ENCODE measurements at regions not wholly inside any gene's neighbourhood (a gene's known extent, or its start where the extent isn't known, plus 50 kb on each side); places are given as distances from the start of the nearest gene placed in this dataset.

DNA sequence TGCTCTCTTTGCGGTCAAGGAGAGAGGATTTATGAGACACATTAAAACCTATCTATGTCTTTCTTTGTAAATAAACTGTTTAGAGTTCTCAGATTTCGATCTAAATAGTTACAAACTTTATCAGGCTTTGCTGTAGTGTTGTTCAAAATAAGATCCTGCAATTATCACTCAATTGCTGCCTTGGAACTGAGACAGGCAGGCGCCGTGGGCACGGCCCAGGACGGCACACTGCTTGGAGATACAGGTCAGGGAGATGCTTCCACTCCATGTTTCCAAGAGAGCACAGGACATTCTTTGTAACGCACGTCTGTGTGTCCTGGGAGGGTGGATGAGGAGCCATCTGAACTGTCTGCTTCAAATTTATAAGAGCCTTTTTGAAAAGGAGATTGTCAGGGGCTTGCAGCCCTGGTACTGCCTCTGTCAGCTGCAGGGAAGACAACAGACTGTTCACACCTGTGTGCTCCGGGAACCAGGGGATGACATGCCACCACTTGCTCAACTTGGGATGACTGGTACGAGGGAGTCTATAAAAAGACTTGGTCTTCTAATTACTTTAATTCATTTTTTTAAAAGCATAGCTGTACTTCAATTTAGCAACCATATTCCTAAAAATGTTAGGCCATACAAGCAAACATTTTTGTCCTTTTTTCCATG lies 472.9 kb upstream of the RUNX1 start:
- TF ChIP-seq RFX5 (IDR thresholded peaks at IDR 0.05; ENCODE audit: low read length) (no peak), TCF12 (IDR thresholded peaks at IDR 0.05) (no peak), EP300 (IDR thresholded peaks at IDR 0.05; ENCODE audit: borderline replicate concordance in 1 of 2, low read depth in 1 of 2, low read length in 1 of 2) (no peak), RCOR1 (IDR thresholded peaks at IDR 0.05; ENCODE audit: low read length) (no peak), NFIC (IDR thresholded peaks at IDR 0.05; ENCODE audit: borderline replicate concordance) (no peak), FOSL2 (IDR thresholded peaks at IDR 0.05; ENCODE audit: borderline replicate concordance, low read depth) (no peak), TEAD4 (IDR thresholded peaks at IDR 0.05; ENCODE audit: borderline replicate concordance, insufficient read depth) (no peak), ELF1 (IDR thresholded peaks at IDR 0.05) (no peak), FOXJ3 (CRISPR knock-in tag; IDR thresholded peaks at IDR 0.05) (no peak), JUND (IDR thresholded peaks at IDR 0.05) (no peak), SMC3 (IDR thresholded peaks at IDR 0.05; ENCODE audit: low read depth, low read length) (no peak), MEF2A (IDR thresholded peaks at IDR 0.05; ENCODE audit: borderline replicate concordance, low read depth) (no peak), GATA2 (CRISPR knock-in tag; IDR thresholded peaks at IDR 0.05) (no peak)
- TF ChIP-seq, protein P1, sequence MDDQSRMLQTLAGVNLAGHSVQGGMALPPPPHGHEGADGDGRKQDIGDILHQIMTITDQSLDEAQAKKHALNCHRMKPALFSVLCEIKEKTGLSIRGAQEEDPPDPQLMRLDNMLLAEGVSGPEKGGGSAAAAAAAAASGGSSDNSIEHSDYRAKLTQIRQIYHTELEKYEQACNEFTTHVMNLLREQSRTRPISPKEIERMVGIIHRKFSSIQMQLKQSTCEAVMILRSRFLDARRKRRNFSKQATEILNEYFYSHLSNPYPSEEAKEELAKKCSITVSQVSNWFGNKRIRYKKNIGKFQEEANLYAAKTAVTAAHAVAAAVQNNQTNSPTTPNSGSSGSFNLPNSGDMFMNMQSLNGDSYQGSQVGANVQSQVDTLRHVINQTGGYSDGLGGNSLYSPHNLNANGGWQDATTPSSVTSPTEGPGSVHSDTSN (IDR thresholded peaks at IDR 0.05), result no peak
- TF ChIP-seq, protein P2, sequence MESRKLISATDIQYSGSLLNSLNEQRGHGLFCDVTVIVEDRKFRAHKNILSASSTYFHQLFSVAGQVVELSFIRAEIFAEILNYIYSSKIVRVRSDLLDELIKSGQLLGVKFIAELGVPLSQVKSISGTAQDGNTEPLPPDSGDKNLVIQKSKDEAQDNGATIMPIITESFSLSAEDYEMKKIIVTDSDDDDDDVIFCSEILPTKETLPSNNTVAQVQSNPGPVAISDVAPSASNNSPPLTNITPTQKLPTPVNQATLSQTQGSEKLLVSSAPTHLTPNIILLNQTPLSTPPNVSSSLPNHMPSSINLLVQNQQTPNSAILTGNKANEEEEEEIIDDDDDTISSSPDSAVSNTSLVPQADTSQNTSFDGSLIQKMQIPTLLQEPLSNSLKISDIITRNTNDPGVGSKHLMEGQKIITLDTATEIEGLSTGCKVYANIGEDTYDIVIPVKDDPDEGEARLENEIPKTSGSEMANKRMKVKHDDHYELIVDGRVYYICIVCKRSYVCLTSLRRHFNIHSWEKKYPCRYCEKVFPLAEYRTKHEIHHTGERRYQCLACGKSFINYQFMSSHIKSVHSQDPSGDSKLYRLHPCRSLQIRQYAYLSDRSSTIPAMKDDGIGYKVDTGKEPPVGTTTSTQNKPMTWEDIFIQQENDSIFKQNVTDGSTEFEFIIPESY (IDR thresholded peaks at IDR 0.05; ENCODE audit: borderline replicate concordance, low read depth), result no peak
- TF ChIP-seq, protein P3, sequence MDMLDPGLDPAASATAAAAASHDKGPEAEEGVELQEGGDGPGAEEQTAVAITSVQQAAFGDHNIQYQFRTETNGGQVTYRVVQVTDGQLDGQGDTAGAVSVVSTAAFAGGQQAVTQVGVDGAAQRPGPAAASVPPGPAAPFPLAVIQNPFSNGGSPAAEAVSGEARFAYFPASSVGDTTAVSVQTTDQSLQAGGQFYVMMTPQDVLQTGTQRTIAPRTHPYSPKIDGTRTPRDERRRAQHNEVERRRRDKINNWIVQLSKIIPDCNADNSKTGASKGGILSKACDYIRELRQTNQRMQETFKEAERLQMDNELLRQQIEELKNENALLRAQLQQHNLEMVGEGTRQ (IDR thresholded peaks at IDR 0.05; ENCODE audit: borderline replicate concordance, low read depth, low read length), result no peak
- TF ChIP-seq, protein P4, sequence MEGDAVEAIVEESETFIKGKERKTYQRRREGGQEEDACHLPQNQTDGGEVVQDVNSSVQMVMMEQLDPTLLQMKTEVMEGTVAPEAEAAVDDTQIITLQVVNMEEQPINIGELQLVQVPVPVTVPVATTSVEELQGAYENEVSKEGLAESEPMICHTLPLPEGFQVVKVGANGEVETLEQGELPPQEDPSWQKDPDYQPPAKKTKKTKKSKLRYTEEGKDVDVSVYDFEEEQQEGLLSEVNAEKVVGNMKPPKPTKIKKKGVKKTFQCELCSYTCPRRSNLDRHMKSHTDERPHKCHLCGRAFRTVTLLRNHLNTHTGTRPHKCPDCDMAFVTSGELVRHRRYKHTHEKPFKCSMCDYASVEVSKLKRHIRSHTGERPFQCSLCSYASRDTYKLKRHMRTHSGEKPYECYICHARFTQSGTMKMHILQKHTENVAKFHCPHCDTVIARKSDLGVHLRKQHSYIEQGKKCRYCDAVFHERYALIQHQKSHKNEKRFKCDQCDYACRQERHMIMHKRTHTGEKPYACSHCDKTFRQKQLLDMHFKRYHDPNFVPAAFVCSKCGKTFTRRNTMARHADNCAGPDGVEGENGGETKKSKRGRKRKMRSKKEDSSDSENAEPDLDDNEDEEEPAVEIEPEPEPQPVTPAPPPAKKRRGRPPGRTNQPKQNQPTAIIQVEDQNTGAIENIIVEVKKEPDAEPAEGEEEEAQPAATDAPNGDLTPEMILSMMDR (IDR thresholded peaks at IDR 0.05), result no peak
- TF ChIP-seq, protein P5, sequence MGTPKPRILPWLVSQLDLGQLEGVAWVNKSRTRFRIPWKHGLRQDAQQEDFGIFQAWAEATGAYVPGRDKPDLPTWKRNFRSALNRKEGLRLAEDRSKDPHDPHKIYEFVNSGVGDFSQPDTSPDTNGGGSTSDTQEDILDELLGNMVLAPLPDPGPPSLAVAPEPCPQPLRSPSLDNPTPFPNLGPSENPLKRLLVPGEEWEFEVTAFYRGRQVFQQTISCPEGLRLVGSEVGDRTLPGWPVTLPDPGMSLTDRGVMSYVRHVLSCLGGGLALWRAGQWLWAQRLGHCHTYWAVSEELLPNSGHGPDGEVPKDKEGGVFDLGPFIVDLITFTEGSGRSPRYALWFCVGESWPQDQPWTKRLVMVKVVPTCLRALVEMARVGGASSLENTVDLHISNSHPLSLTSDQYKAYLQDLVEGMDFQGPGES (IDR thresholded peaks at IDR 0.05; ENCODE audit: low read depth, low read length), result no peak
- no peak overlapping the region for H3K4me2 ChIP-seq
- H4K20me1 ChIP-seq (ENCODE audit: insufficient read depth), result no peaks in the 10 kb centered on the region
- no peaks in the 10 kb centered on the region for H3K36me3 ChIP-seq (replicated peaks in 1 of 2; ENCODE audit: control insufficient read depth in 1 of 2, insufficient read depth in 2 of 2, low read length in 1 of 2)
- no peak overlapping the region for H3K27ac ChIP-seq (ENCODE audit: low read depth in 2 of 2, low read length in 1 of 2)
- H3K4me3 ChIP-seq (ENCODE audit: low read depth in 2 of 2, low read length in 1 of 2), result no peak overlapping the region
- no peak for DNase-seq
- H3K79me2 ChIP-seq (ENCODE audit: insufficient read depth), result no peaks in the 10 kb centered on the region
- H3K27me3 ChIP-seq (ENCODE audit: insufficient read depth), result no peaks in the 10 kb centered on the region
- POLR2A ChIA-PET, result no interaction called here
- no peaks in the 10 kb centered on the region for H3K9me3 ChIP-seq
- CTCF ChIA-PET, result interaction anchor here (0.6 kb wide), 1 partner anchor 14 kb away, joined by 3 read pairs; no protein-coding TSS in a partner anchor
- no peaks in the 10 kb centered on the region for H3K4me1 ChIP-seq (ENCODE audit: control insufficient read depth in 1 of 2, insufficient read depth in 2 of 2, low read depth in 1 of 2, low read length in 1 of 2)
- H3K9ac ChIP-seq, result no peak overlapping the region
- 41% methylated on average over 9 of the region's 10 CpGs for WGBS (ENCODE audit: low lambda C conversion rate)
- no peaks in the 10 kb centered on the region for H3F3A ChIP-seq (replicated peaks; ENCODE audit: insufficient read depth)
- no peaks in the 10 kb centered on the region for H3K9me2 ChIP-seq
- H2AFZ ChIP-seq (ENCODE audit: low read depth), result no peak overlapping the region

All from SK-N-SH (cell line).